ENCODE measurements at regions not wholly inside any gene's neighbourhood (a gene's known extent, or its start where the extent isn't known, plus 50 kb on each side); places are given as distances from the start of the nearest gene placed in this dataset.

- H3K4me3 ChIP-seq (ENCODE audit: extremely low read depth in 1 of 4, insufficient read depth in 2 of 4, low read depth in 3 of 4, low read length in 4 of 4), result no peak overlapping the region
Observed at GRCh38 chr15:31211353-31211752, 109.8 kb upstream of the TRPM1 start.

More at GRCh38 chr15:31211353-31211752, 109.8 kb upstream of the TRPM1 start:
- FAIRE-seq (no peak), DNase-seq (ENCODE audit: low read depth in 1 of 2, low spot score in 2 of 2) (no peak)
- Histone ChIP-seq H3K23ac (ENCODE audit: insufficient read length) (no peak overlapping the region), H3K23me2 (ENCODE audit: low read depth, low read length) (peaks cover 3% of the 10 kb centered on the region; the same call in 1 of the 2 replicates), H3K36me3 (ENCODE audit: control insufficient read depth in 2 of 4, insufficient read depth in 4 of 4, low read length in 3 of 4) (no peaks in the 10 kb centered on the region), H2BK15ac (ENCODE audit: low read length) (no peak overlapping the region), H4K20me1 (replicated peaks in 1 of 2; ENCODE audit: control insufficient read depth in 1 of 2, insufficient read depth in 2 of 2, low read length in 2 of 2) (no peaks in the 10 kb centered on the region), H3K79me2 (ENCODE audit: control insufficient read depth in 1 of 2, insufficient read depth in 2 of 2, low read length in 2 of 2) (no peaks in the 10 kb centered on the region), H2BK12ac (ENCODE audit: low read depth, low read length) (no peak overlapping the region), H3K18ac (ENCODE audit: extremely low read depth, low read length) (no peak overlapping the region), H2BK20ac (ENCODE audit: low read length) (no peak overlapping the region), H3K4me2 (ENCODE audit: insufficient read depth in 1 of 2, low read depth in 2 of 2, low read length in 2 of 2) (no peak overlapping the region), H2BK5ac (ENCODE audit: low read depth, low read length) (no peak overlapping the region), H3K9me3 (ENCODE audit: insufficient read depth in 2 of 2, low read depth in 1 of 2, low read length in 1 of 2) (peaks cover 4 to 6% of the 10 kb centered on the region in 2 experiments; a peak in 1 of 4 replicates), H3K27ac (ENCODE audit: low read depth, low read length) (no peak overlapping the region), H3K9ac (replicated peaks in 1 of 4; ENCODE audit: extremely low read depth in 1 of 4, low read depth in 3 of 4, low read length in 3 of 4) (no peak overlapping the region), H3K4me1 (replicated peaks in 1 of 4; ENCODE audit: control insufficient read depth in 3 of 4, insufficient read depth in 4 of 4, low read length in 3 of 4) (peaks cover 0 to 6% (median 1%) of the 10 kb centered on the region in 4 experiments; a peak in 3 of 7 replicates), H3K14ac (ENCODE audit: insufficient read length) (no peak overlapping the region), H3K56ac (replicated peaks; ENCODE audit: insufficient read length, low read depth, low read length) (no peak overlapping the region), H4K8ac (ENCODE audit: extremely low read depth, insufficient read depth, low read length) (no peak overlapping the region), H3K79me1 (ENCODE audit: low read depth, low read length) (no peaks in the 10 kb centered on the region; the same call in 1 of the 2 replicates), H4K91ac (replicated peaks; ENCODE audit: insufficient read length, low read length) (no peak overlapping the region), H2AK5ac (ENCODE audit: low read depth, low read length) (no peak overlapping the region), H2AFZ (ENCODE audit: low read length) (no peak overlapping the region), H4K5ac (ENCODE audit: insufficient read length, low read depth, low read length) (no peak overlapping the region), H2BK120ac (replicated peaks; ENCODE audit: low read depth, low read length) (no peak overlapping the region), H3K27me3 (replicated peaks in 1 of 4; ENCODE audit: control insufficient read depth in 3 of 4, extremely low read depth in 1 of 4, insufficient read depth in 3 of 4, low read length in 3 of 4) (no peaks in the 10 kb centered on the region), H3K4ac (replicated peaks; ENCODE audit: insufficient read length, low read depth, low read length) (no peak overlapping the region)
- ChIA-PET POLR2A (ENCODE audit: partially characterized antibody) (no interaction called here), CTCF (ENCODE audit: partially characterized antibody) (interaction anchor here (0.6 to 5.2 kb wide), 5 partner anchors 10 to 278 kb away, joined by 3 to 52 read pairs (median 3); no protein-coding TSS in a partner anchor)
- no peak for TF ChIP-seq SP4 (IDR thresholded peaks at IDR 0.05; ENCODE audit: low read length)
- no peak for TF ChIP-seq CHD1 (IDR thresholded peaks at IDR 0.05; ENCODE audit: low read depth, low read length)
- no peak for TF ChIP-seq BRCA1 (IDR thresholded peaks at IDR 0.05; ENCODE audit: low read depth, low read length)
- no peak for TF ChIP-seq RXRA (IDR thresholded peaks at IDR 0.05; ENCODE audit: insufficient read depth, low read depth, low read length)
- TF ChIP-seq SAP30 (IDR thresholded peaks at IDR 0.05; ENCODE audit: insufficient read depth, insufficient replicate concordance, low read length), result no peak
- no peak for TF ChIP-seq ATF3 (IDR thresholded peaks at IDR 0.05; ENCODE audit: insufficient read depth, low read depth, low read length)
- no peak for TF ChIP-seq MAX (IDR thresholded peaks at IDR 0.05)
- TF ChIP-seq JUN (IDR thresholded peaks at IDR 0.05; ENCODE audit: low read depth, low read length), result no peak
- no peak for TF ChIP-seq SRF (IDR thresholded peaks at IDR 0.05; ENCODE audit: low read depth, low read length)
- no peak for TF ChIP-seq BCL11A (IDR thresholded peaks at IDR 0.05; ENCODE audit: low read depth in 2 of 2, low read length in 2 of 2)
- WGBS, 2 experiments (ENCODE audit: extremely low coverage in 1 of 2, insufficient coverage in 1 of 2, insufficient read length in 1 of 2, insufficient replicate concordance in 2 of 2, low coverage in 1 of 2, low lambda C conversion rate in 2 of 2, missing lambda C conversion rate in 1 of 2), result 94% methylated on average over 4 of the region's 4 CpGs; no CpG with 5 or more reads in 1 of the 2 experiments
